Mucosa of rectum (tissue), 2 donors: ENCODE measurements at regions not wholly inside any gene's neighbourhood (a gene's known extent, or its start where the extent isn't known, plus 50 kb on each side); places are given as distances from the start of the nearest gene placed in this dataset.
"Not testable (repeated sequence)": the region's sequence is repeated elsewhere in the genome, so short reads cannot be mapped to it uniquely, and the experiment has no call there.

Experiments
- H3K27ac ChIP-seq, 2 donors: one replicate each; pipeline ENCODE4 v1.7.0; 2013; ENCODE audit warnings: inconsistent platforms in 2 of 2, low read depth in 2 of 2, low read length in 2 of 2
- H3K27me3 ChIP-seq, 2 donors: one replicate each; pipeline ENCODE4 v1.7.0; 2013; ENCODE audit warnings: low read length in 2 of 2; ENCODE audit not compliant: control insufficient read depth in 2 of 2, insufficient read depth in 2 of 2
- H3K36me3 ChIP-seq, 2 donors: one replicate each; pipeline ENCODE4 v1.7.0; 2013; ENCODE audit warnings: low read length in 2 of 2; ENCODE audit not compliant: control insufficient read depth in 2 of 2, insufficient read depth in 2 of 2
- H3K4me1 ChIP-seq, 2 donors: one replicate each; pipeline ENCODE4 v1.7.0; 2013; ENCODE audit warnings: low read length in 2 of 2, mild to moderate bottlenecking in 1 of 2; ENCODE audit not compliant: control insufficient read depth in 2 of 2, insufficient read depth in 2 of 2
- H3K4me3 ChIP-seq, 2 donors: one replicate each; pipeline ENCODE4 v1.7.0; 2013; ENCODE audit warnings: low read length in 2 of 2
- H3K9ac ChIP-seq, 2 donors: one replicate each; pipeline ENCODE4 v1.7.0; 2013; ENCODE audit warnings: low read length in 2 of 2, low read depth in 1 of 2, mild to moderate bottlenecking in 1 of 2
- H3K9me3 ChIP-seq, 2 donors: one replicate each; pipeline ENCODE4 v1.7.0; 2013; ENCODE audit warnings: low read length in 2 of 2; ENCODE audit not compliant: control insufficient read depth in 2 of 2
- donor health status: healthy.
- donor health status: Normal muscosa, but diverticular disease.

DNA sequence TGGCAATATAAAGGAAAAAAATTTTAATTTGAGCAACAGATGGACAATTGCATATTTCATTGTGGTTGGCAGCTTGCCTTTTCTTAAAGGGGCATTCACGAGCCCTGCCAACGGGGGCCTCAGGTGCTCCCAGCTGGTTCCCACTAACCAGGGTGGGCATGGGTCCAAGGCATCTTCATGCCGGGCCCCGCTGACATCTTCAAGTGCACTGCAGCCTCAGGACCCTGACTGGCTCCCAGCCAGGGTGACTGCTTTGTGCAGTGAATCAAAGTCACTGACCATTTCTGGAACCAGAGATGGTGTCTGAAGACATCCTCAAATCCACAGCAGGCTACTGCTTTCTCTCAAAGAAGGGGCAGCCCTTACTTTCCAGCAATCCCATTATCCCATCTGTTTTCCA is 275.2 kb upstream of the MGMT start:
- no peak overlapping the region for H3K27ac ChIP-seq
- no peaks in the 10 kb centered on the region for H3K27me3 ChIP-seq
- no peaks in the 10 kb centered on the region for H3K9me3 ChIP-seq
- no peaks in the 10 kb centered on the region for H3K4me1 ChIP-seq
- no peaks in the 10 kb centered on the region for H3K36me3 ChIP-seq
- no peak overlapping the region for H3K9ac ChIP-seq
- H3K4me3 ChIP-seq, result no peak overlapping the region

DNA sequence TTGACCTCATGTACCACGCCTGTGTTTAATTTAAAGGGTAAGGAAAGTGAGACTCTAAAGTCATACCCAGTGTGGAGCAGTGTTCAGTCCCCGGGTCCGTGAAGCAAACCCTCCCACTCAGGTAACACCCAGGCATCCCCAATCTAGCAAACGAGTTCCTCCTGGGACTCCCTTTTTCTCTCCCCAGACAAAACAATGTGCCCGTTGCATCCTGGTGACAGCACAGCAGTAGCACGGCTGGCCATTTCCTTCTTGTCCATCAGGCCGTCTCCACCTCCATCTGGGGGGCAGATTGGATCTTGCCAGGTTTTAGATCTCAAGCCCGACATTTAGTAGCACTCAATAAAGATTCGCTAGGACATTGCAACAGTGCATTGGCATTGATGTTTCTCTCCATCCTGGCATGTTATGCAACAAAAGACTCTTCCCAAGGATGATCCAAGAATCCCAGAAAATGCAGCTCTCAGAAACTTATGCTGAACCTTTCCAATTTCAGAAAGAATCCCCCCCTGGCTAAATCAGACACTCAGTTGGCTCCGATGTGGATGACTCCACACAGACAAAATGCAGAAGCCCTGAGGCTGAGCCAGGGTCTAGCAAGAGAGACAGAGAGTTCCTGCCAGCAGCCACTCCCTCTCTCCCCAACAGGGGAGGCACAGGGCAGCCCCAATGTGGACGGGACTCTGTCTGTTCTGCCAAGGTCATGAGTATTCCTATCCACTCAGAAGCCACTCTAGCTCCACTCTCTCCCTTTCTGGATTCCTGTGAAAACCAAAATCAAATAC is 274.5 kb upstream of the MGMT start:
- H3K27me3 ChIP-seq, result no peaks in the 10 kb centered on the region
- H3K9me3 ChIP-seq, result no peaks in the 10 kb centered on the region
- H3K4me1 ChIP-seq, result no peaks in the 10 kb centered on the region
- no peak overlapping the region for H3K27ac ChIP-seq
- H3K9ac ChIP-seq, result no peak overlapping the region
- H3K36me3 ChIP-seq, result no peaks in the 10 kb centered on the region
- no peak overlapping the region for H3K4me3 ChIP-seq

DNA sequence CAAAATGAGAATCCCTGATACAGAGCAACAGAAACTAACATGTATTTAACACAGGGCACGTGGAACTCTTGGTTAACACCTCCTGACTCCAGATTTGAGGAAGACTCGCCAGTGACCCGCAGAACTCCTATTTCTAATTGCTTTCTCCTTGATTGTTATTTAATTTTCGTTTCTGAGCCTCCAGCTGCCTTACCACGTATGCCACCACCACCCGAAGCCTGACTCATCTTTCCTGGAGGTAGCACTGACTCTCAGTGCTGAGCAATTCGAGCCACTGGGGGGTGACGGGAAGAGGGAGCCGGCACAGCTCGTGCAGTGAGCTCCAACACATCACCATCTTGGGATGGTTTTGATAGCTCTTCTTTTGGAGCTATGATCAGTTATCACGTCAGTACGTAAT is 273.9 kb upstream of the MGMT start:
- no peak overlapping the region for H3K27ac ChIP-seq
- H3K27me3 ChIP-seq, result no peaks in the 10 kb centered on the region
- H3K9ac ChIP-seq, result no peak overlapping the region

DNA sequence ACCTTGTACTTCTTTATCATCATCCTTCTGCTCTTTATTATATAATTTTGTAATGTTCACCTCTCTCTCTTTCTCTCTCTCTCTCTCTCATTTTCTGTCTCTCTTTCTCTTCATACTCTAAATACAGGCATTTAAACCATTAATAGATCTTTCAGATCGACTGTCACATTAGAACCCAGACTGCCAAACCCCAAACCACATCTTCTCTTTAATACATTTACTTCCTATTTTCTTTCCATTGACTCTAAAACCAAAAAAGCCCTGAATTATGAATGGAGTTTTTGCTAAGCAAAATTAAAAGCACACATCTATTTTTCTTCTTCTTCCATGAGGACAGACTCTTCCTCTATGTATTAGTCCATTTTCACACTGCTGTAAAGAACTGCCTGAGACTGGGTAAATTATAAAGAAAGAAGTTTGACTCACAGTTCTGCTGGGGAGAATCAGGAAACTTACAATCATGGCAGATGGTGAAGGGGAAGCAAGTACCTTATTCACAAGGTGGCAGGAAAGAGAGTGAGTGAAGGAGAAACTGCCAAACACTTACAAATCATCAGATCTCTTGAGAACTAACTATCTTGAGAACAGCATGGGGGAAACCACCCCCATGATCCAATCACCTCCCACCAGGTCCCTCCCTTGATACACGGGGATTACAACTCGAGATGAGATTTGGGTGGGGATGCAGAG is 272.7 kb upstream of the MGMT start:
- Histone ChIP-seq H3K4me1 (no peaks in the 10 kb centered on the region), H3K9ac (no peak overlapping the region), H3K4me3 (no peak overlapping the region), H3K27ac (no peak overlapping the region), H3K36me3 (no peaks in the 10 kb centered on the region), H3K27me3 (no peaks in the 10 kb centered on the region), H3K9me3 (no peaks in the 10 kb centered on the region)

More for the DNA sequence above, 273.9 kb upstream of the MGMT start:
- Histone ChIP-seq H3K9me3 (no peaks in the 10 kb centered on the region), H3K36me3 (no peaks in the 10 kb centered on the region), H3K4me1 (no peaks in the 10 kb centered on the region), H3K4me3 (no peak overlapping the region)

DNA sequence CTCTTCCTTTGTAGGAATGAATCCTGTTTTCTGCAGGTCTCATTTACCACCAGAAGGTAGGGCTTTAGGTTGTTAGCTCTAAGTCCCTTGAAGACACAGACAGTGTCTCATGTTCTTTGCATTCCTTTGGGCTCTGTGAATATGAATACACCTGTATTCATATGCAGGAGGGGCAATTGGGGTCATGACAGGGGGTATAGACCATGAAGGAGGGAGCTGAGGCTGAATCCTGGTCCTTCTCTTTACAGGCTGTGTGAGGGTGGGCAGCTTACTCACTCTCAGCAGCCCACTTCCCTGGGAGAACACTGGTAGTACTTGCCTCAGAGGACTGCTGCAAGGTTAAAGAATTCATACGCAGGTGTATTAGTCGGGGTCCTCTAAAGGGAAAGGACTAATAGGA is 267.2 kb upstream of the MGMT start:
- Histone ChIP-seq H3K36me3 (no peaks in the 10 kb centered on the region), H3K27me3 (no peaks in the 10 kb centered on the region), H3K4me3 (no peak overlapping the region), H3K4me1 (no peaks in the 10 kb centered on the region), H3K9ac (no peak overlapping the region), H3K9me3 (no peaks in the 10 kb centered on the region), H3K27ac (no peak overlapping the region)

DNA sequence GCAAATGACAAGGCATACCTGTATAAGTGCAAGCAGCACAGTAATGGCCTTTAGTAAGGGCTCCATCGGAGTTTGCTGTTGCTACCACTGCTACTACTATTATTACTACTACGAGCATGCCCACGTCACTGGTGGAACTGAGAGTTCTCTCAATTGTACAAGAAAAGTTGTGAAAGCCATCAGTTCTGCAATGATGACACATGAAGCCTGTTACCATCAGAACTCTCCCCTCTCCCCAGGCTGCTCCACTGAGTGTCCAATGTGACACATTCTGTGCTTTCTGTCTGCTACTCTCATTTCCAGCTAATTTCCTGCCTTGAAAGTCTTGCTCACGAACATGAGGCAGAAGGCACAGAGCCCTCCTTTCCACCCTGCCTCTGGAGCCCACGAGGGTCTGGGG is 263.2 kb upstream of the MGMT start:
- H3K4me3 ChIP-seq, result no peak overlapping the region
- no peaks in the 10 kb centered on the region for H3K9me3 ChIP-seq
- no peaks in the 10 kb centered on the region for H3K4me1 ChIP-seq
- peaks cover 0 to 2% of the 10 kb centered on the region in 2 donors for H3K27me3 ChIP-seq
- H3K9ac ChIP-seq, result no peak overlapping the region
- no peak overlapping the region for H3K27ac ChIP-seq
- no peaks in the 10 kb centered on the region for H3K36me3 ChIP-seq

DNA sequence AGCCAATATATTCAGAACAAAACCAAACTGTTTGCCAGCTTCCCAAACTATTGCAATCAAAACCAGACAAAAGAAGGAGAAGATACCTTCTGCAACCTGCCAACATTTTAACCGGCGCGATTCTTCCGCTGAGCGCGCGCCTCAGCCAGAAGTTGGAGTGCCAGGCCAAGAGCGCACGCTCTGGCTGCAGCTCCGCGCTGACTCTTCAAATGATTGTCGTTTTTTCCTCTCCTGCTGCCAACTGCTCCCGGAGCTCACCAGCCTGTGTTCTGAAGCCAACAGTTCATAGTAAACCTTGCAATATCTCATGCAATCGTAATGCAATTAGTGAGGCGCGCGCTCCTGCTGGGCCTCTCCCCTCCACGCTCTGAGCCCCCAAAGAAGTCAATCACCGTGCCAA is 259.7 kb upstream of the MGMT start:
- no peaks in the 10 kb centered on the region for H3K4me1 ChIP-seq
- H3K36me3 ChIP-seq, result no peaks in the 10 kb centered on the region
- H3K27ac ChIP-seq, result no peak overlapping the region
- H3K4me3 ChIP-seq, result no peak overlapping the region
- H3K9me3 ChIP-seq, result no peaks in the 10 kb centered on the region
- no peak overlapping the region for H3K9ac ChIP-seq
- H3K27me3 ChIP-seq, result peaks cover 0 to 2% of the 10 kb centered on the region in 2 donors

DNA sequence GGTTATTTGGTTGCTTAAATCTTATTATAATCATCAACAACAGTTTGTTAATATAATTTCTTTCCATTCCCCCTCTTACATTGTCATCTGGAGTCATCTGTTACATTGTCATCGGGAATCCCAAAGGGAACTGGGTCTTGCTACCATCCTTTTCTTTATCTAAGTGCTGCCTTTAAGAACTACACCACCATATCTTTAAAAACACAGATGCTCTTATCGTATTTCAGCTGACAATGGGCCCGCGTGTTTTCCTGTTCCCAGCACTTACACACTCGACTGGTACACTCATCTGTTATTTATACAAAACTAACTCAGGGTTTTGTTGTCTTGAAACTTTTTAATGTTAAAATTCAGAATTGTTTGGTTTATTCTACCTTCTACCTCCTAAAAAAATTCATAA is 256.2 kb upstream of the MGMT start:
- Histone ChIP-seq H3K9me3 (no peaks in the 10 kb centered on the region), H3K4me1 (no peaks in the 10 kb centered on the region), H3K4me3 (no peak overlapping the region), H3K27ac (no peak overlapping the region), H3K36me3 (no peaks in the 10 kb centered on the region), H3K27me3 (no peaks in the 10 kb centered on the region), H3K9ac (no peak overlapping the region)

DNA sequence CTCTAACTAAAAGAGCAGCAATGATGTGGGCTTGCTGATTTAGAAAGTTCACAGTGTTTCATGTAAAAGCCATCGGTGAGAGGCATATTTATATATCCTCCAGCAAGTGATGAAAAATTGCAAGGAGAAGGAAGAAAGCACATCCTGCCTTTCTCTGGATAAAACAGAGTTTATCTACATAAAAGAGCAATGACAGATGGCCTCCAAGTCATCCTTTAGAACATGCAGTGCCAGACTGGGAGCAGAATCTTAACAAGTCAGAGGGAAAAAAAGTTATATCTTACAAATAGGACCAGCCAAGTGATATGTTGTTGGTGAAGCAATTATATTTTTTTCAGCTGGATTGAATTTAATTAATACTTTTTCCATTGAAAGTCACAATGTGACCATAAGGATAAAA is 253.8 kb upstream of the MGMT start:
- Histone ChIP-seq H3K9me3 (no peaks in the 10 kb centered on the region), H3K4me1 (no peaks in the 10 kb centered on the region), H3K4me3 (no peak overlapping the region), H3K27me3 (no peaks in the 10 kb centered on the region), H3K36me3 (no peaks in the 10 kb centered on the region), H3K9ac (no peak overlapping the region), H3K27ac (no peak overlapping the region)

DNA sequence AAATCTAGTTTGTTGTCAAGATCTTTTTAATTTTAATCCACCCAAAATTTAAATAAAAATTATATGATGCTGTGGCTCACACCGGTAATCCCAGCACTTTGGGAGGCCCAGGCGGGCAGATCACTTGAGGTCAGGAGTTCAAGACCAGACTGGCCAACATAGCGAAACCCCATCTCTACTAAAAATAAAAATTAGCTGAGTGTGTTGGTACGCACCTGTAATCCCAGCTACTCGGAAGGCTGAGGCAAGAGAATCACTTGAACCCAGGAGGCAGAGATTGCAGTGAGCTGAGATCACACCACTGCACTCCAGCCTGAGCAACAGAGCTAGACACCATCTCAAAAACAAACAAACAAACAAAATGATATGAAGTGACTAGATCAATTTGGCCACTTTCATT is 253.0 kb upstream of the MGMT start:
- not testable (repeated sequence) for H3K4me1 ChIP-seq, H3K9me3 ChIP-seq, H3K4me3 ChIP-seq, H3K27ac ChIP-seq, H3K27me3 ChIP-seq, H3K36me3 ChIP-seq, H3K9ac ChIP-seq
